Mesendoderm (in vitro differentiated cells): ENCODE measurements at regions not wholly inside any gene's neighbourhood (a gene's known extent, or its start where the extent isn't known, plus 50 kb on each side); places are given as distances from the start of the nearest gene placed in this dataset.
"Not testable (repeated sequence)": the region's sequence is repeated elsewhere in the genome, so short reads cannot be mapped to it uniquely, and the experiment has no call there.

Experiments
- DNase-seq: peaks from one replicate; pipeline ENCODE4 v3.0.0; 2013
- H2AK5ac ChIP-seq: 2 replicates; pipeline ENCODE4 v1.6.1; 2013; ENCODE audit warnings: low read length, inconsistent platforms
- H2BK120ac ChIP-seq: 2 replicates; pipeline ENCODE4 v1.6.1; 2013; ENCODE audit warnings: low read depth, mild to moderate bottlenecking, low read length, moderate library complexity, mixed read lengths
- H2BK15ac ChIP-seq: replicated peaks from 2 replicates; pipeline ENCODE4 v1.6.1; 2013; ENCODE audit warnings: low read depth, mild to moderate bottlenecking, moderate library complexity
- H2BK5ac ChIP-seq: 2 replicates; pipeline ENCODE4 v1.6.1; 2013; ENCODE audit warnings: low read length, inconsistent platforms
- H3K18ac ChIP-seq: 2 replicates; pipeline ENCODE4 v1.6.1; 2013; ENCODE audit warnings: mild to moderate bottlenecking, low read length, mixed read lengths
- H3K23ac ChIP-seq: one replicate; pipeline ENCODE4 v1.6.1; 2013; ENCODE audit warnings: low read length
- H3K27ac ChIP-seq: 2 replicates; pipeline ENCODE4 v1.5.1; 2013; ENCODE audit warnings: low read depth, mild to moderate bottlenecking, inconsistent platforms, low read length, moderate library complexity
- H3K27me3 ChIP-seq: 2 replicates; pipeline ENCODE4 v1.6.1; 2013; ENCODE audit warnings: low read length, control low read depth, mild to moderate bottlenecking, inconsistent platforms; ENCODE audit not compliant: insufficient read depth, poor library complexity
- H3K36me3 ChIP-seq: 2 replicates; pipeline ENCODE4 v1.6.1; 2013; ENCODE audit warnings: low read length, inconsistent platforms; ENCODE audit not compliant: control insufficient read depth, insufficient read depth
- H3K4ac ChIP-seq: one replicate; pipeline ENCODE4 v1.6.1; 2013; ENCODE audit warnings: low read depth, mild to moderate bottlenecking, low read length, moderate library complexity
- H3K4me1 ChIP-seq: 2 replicates; pipeline ENCODE4 v1.6.1; 2013; ENCODE audit warnings: low read depth, low read length, inconsistent platforms; ENCODE audit not compliant: control insufficient read depth
- H3K4me2 ChIP-seq: 2 replicates; pipeline ENCODE4 v1.6.1; 2013; ENCODE audit warnings: low read length
- H3K4me3 ChIP-seq: 2 replicates; pipeline ENCODE4 v1.5.1; 2013; ENCODE audit warnings: mild to moderate bottlenecking, low read length
- H3K56ac ChIP-seq: one replicate; pipeline ENCODE4 v1.6.1; 2013; ENCODE audit warnings: low read length
- H3K79me1 ChIP-seq: 2 replicates; pipeline ENCODE4 v1.6.1; 2013; ENCODE audit warnings: low read length, inconsistent platforms
- H3K79me2 ChIP-seq: 2 replicates; pipeline ENCODE4 v1.6.1; 2013; ENCODE audit warnings: mild to moderate bottlenecking, low read length; ENCODE audit not compliant: control insufficient read depth, insufficient read depth
- H3K9ac ChIP-seq: 2 replicates; pipeline ENCODE4 v1.6.1; 2013; ENCODE audit warnings: low read length, inconsistent platforms
- H4K5ac ChIP-seq: one replicate; pipeline ENCODE4 v1.6.1; 2013; ENCODE audit warnings: low read length
- H4K8ac ChIP-seq: one replicate; pipeline ENCODE4 v1.6.1; 2013; ENCODE audit warnings: low read depth, mild to moderate bottlenecking, control low read depth, low read length, moderate library complexity
- WGBS: extraction: QIAGEN DNeasy Blood & Tissue Kit; methylation state at CpG from one replicate; pipeline ENCODE4 v1.1.7; 2013; ENCODE audit warnings: low lambda C conversion rate, missing lambda C conversion rate; ENCODE audit not compliant: insufficient coverage; ENCODE audit errors: extremely low coverage; 5-methylcytosine and 5-hydroxymethylcytosine counted together

DNA sequence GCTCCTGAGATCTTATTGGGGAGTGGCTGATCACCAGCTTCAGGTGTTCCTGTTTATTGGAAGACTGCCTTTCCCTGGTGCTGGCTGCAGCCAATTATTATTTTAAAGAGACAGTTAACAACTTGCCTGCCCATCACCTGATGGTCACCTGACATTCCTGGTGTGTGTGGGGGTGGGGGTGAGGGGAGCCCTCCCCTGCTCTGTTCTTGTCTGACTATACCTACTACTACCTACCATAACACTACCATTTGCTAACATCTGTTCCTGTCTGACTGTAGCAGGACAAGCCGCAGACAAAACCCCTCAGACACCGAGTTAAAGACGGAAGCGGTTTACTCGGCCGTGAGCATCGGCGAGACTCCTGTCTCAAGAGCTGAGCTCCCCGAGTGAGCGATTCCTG lies 54.9 kb upstream of the NBPF3 start:
- DNase-seq = no peak
- H2BK120ac ChIP-seq = no peak overlapping the region
- no peak overlapping the region for H3K9ac ChIP-seq
- no CpG with 5 or more reads among the region's 10 CpGs for WGBS
- H3K23ac ChIP-seq = no peak overlapping the region
- no peaks in the 10 kb centered on the region for H3K4me1 ChIP-seq
- H3K79me2 ChIP-seq = no peaks in the 10 kb centered on the region
- no peak overlapping the region for H2AK5ac ChIP-seq
- no peak overlapping the region for H3K4ac ChIP-seq
- no peak overlapping the region for H2BK15ac ChIP-seq
- H2BK5ac ChIP-seq = no peak overlapping the region
- H3K56ac ChIP-seq = no peak overlapping the region
- no peak overlapping the region for H3K18ac ChIP-seq
- no peaks in the 10 kb centered on the region for H3K27me3 ChIP-seq
- H3K36me3 ChIP-seq = no peaks in the 10 kb centered on the region
- H4K5ac ChIP-seq = no peak overlapping the region
- H3K79me1 ChIP-seq = no peaks in the 10 kb centered on the region
- H4K8ac ChIP-seq = no peak overlapping the region
- H3K4me2 ChIP-seq = no peak overlapping the region
- H3K4me3 ChIP-seq = no peak overlapping the region
- H3K27ac ChIP-seq = no peak overlapping the region

DNA sequence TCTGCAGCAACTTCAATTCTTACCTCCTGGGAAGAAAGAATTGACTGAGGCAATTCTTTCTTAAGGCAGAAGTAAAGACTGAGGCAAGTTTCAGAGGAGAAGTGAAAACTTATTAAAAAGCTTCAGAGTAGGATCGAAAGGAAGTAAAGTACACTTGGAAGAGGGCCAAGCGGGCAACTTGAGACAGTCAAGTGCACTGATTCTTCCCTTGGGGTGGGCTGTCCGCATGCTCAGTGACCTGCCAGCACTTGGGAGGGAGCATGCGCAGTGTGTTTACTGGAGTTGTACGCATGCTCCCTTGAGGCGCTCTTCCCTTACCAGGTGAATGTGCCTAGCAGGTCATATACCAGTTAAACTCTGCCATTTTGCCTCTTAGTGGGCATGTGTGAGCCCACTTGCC lies 55.3 kb upstream of the NBPF3 start:
- H3K4ac ChIP-seq = no peak overlapping the region
- H3K9ac ChIP-seq = no peak overlapping the region
- no peak overlapping the region for H3K56ac ChIP-seq
- no peak for DNase-seq
- no CpG with 5 or more reads among the region's 6 CpGs for WGBS
- no peak overlapping the region for H3K23ac ChIP-seq
- no peak overlapping the region for H2BK120ac ChIP-seq
- no peak overlapping the region for H3K27ac ChIP-seq
- H3K4me1 ChIP-seq = no peaks in the 10 kb centered on the region
- no peak overlapping the region for H2BK15ac ChIP-seq
- H3K79me2 ChIP-seq = no peaks in the 10 kb centered on the region
- H3K27me3 ChIP-seq = no peaks in the 10 kb centered on the region
- H2BK5ac ChIP-seq = no peak overlapping the region
- H4K8ac ChIP-seq = no peak overlapping the region
- H2AK5ac ChIP-seq = no peak overlapping the region
- H3K18ac ChIP-seq = no peak overlapping the region
- H3K36me3 ChIP-seq = no peaks in the 10 kb centered on the region
- no peak overlapping the region for H3K4me3 ChIP-seq
- H3K79me1 ChIP-seq = no peaks in the 10 kb centered on the region
- H4K5ac ChIP-seq = no peak overlapping the region
- H3K4me2 ChIP-seq = no peak overlapping the region

DNA sequence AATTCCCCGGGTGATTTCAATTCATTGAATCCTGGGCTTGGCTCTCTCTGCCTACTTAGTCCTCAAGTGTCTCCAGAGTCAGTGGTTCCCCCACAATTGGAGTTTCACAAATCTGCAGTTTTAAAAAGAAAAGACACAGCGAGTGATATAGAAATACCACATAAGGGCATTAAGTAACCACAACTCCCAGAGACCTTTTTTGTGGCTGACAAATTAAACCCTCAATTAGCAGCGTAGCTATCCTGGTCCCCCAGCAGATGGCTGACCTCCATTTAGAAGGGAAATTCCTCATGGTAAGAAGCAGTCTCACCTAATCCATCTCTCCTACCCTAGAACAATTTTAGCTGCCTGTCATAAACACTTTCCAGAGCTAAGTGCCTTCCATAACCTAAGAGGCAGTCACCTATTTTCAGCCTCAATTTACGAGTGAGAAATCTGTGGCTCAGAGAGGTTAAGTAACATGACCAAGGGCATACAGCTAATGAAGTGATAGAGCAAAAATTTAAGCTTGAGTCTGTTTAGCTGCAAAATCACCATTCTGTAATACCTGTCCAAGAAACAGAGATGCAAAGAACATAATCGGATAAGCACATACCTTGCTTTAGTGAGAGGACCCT lies 56.0 kb upstream of the NBPF3 start:
- Histone ChIP-seq H3K23ac (no peak overlapping the region), H3K56ac (no peak overlapping the region), H4K5ac (no peak overlapping the region), H3K9ac (no peak overlapping the region), H3K27me3 (no peaks in the 10 kb centered on the region), H2BK5ac (no peak overlapping the region), H3K79me2 (no peaks in the 10 kb centered on the region), H3K18ac (no peak overlapping the region), H4K8ac (no peak overlapping the region), H3K27ac (no peak overlapping the region), H2AK5ac (no peak overlapping the region), H2BK120ac (no peak overlapping the region), H3K79me1 (no peaks in the 10 kb centered on the region), H3K4ac (no peak overlapping the region), H3K4me2 (no peak overlapping the region), H3K4me3 (no peak overlapping the region), H2BK15ac (no peak overlapping the region), H3K36me3 (no peaks in the 10 kb centered on the region), H3K4me1 (no peaks in the 10 kb centered on the region)
- no CpG with 5 or more reads among the region's 5 CpGs for WGBS
- DNase-seq = peak; percentile 21

DNA sequence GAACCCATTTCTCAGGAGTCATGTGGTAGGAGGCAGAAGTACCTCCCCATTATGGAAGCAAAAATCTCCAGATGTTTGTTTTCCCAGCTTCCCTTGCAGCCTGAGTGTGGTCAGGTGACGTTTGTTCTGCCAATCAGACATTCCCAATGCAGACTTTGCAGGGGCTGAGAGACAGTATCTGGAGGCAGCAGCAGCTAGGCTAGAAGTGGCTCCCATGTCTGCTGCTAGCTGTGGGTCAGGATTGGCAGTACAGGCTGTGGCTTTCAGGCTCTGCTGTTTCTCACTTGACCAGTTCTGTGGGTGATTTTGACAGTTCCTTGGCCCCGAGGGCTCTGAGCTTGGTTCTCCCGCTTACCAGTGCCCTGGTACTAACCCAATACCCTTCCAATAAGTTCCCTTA lies 58.6 kb upstream of the NBPF3 start:
- no peak overlapping the region for H2BK120ac ChIP-seq
- H3K56ac ChIP-seq = no peak overlapping the region
- H3K36me3 ChIP-seq = no peaks in the 10 kb centered on the region
- no peak overlapping the region for H3K23ac ChIP-seq
- no peak overlapping the region for H3K18ac ChIP-seq
- WGBS = no CpG with 5 or more reads among the region's 3 CpGs
- H3K4me2 ChIP-seq = no peak overlapping the region
- DNase-seq = peak; percentile 5
- no peak overlapping the region for H3K9ac ChIP-seq
- no peak overlapping the region for H3K4ac ChIP-seq
- no peak overlapping the region for H2AK5ac ChIP-seq
- H3K4me3 ChIP-seq = no peak overlapping the region
- H3K79me1 ChIP-seq = no peaks in the 10 kb centered on the region
- no peak overlapping the region for H3K27ac ChIP-seq
- H4K8ac ChIP-seq = no peak overlapping the region
- no peak overlapping the region for H2BK5ac ChIP-seq
- no peaks in the 10 kb centered on the region for H3K27me3 ChIP-seq
- H3K4me1 ChIP-seq = no peaks in the 10 kb centered on the region
- no peak overlapping the region for H2BK15ac ChIP-seq
- H4K5ac ChIP-seq = no peak overlapping the region
- no peaks in the 10 kb centered on the region for H3K79me2 ChIP-seq

DNA sequence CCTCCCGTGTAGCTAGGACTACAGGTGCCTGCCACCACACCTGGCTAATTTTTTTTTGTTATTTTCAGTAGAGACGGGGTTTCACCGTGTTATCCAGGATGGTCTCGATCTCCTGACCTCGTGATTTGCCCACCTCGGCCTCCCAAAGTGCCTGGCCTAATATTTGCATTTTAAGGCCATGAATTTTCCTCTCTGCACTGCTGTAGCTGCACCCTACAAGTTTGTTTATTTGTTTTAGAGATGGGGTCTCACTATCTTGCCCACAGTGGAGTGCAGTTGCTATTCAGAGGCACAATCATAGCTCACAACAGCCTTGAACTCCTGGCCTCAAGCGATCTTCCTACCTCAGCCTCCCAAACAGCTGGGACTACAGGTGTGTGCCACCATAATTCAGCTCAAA lies 59.8 kb upstream of the NBPF3 start:
- H2BK15ac ChIP-seq, H3K36me3 ChIP-seq, H3K79me1 ChIP-seq, H4K5ac ChIP-seq, H4K8ac ChIP-seq, H2BK120ac ChIP-seq, H3K4me1 ChIP-seq, H2BK5ac ChIP-seq, H3K79me2 ChIP-seq, H3K4ac ChIP-seq, H3K27ac ChIP-seq, H3K4me3 ChIP-seq, H3K27me3 ChIP-seq, DNase-seq, H3K56ac ChIP-seq, H2AK5ac ChIP-seq, H3K9ac ChIP-seq, H3K18ac ChIP-seq, H3K4me2 ChIP-seq, H3K23ac ChIP-seq: not testable (repeated sequence)
- no CpG with 5 or more reads among the region's 7 CpGs for WGBS

DNA sequence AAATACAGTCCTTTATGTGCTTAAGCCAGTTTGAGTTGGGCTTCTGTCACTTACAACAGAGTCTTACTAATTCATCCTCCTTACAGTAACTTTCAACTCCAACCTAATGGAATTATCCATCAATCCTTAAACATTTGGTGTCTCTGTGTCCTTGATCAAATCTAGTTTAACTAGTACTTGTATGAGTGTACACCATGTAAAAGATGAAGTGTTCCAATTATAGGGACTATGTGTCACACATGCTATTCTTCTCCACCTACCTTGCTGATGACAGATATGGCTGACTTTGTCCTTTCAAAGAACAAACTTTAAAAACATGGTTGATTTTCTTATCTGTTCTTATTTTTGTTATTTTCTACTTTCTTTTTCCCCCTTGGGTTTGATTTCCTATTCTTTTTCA lies 60.4 kb upstream of the NBPF3 start:
- no peak overlapping the region for H3K27ac ChIP-seq
- H3K4me1 ChIP-seq = no peaks in the 10 kb centered on the region
- no peaks in the 10 kb centered on the region for H3K79me1 ChIP-seq
- no peak overlapping the region for H3K9ac ChIP-seq
- H3K36me3 ChIP-seq = no peaks in the 10 kb centered on the region
- no peak overlapping the region for H3K56ac ChIP-seq
- H4K8ac ChIP-seq = no peak overlapping the region
- H3K4me2 ChIP-seq = no peak overlapping the region
- H4K5ac ChIP-seq = no peak overlapping the region
- no peak overlapping the region for H3K4ac ChIP-seq
- H2AK5ac ChIP-seq = no peak overlapping the region
- DNase-seq = no peak
- H3K27me3 ChIP-seq = no peaks in the 10 kb centered on the region
- no peaks in the 10 kb centered on the region for H3K79me2 ChIP-seq
- H3K4me3 ChIP-seq = no peak overlapping the region
- no peak overlapping the region for H2BK5ac ChIP-seq
- H2BK15ac ChIP-seq = no peak overlapping the region
- H3K23ac ChIP-seq = no peak overlapping the region
- H2BK120ac ChIP-seq = no peak overlapping the region
- H3K18ac ChIP-seq = no peak overlapping the region
